Esophagus squamous epithelium (tissue), 4 donors: ENCODE measurements at regions not wholly inside any gene's neighbourhood (a gene's known extent, or its start where the extent isn't known, plus 50 kb on each side); places are given as distances from the start of the nearest gene placed in this dataset.

Experiments used
- CTCF ChIP-seq, 6 experiments: fragments of 450-650 bp in 4 of 6; fragments of 200-600 bp in 2 of 6; sonication (generic) in 2 of 6; IDR thresholded peaks; one replicate each; pipeline ENCODE4 v1.5.1; 2016 to 2019; ENCODE audit warnings: antibody characterized with exemption in 6 of 6, mild to moderate bottlenecking in 4 of 6, moderate library complexity in 4 of 6
- POLR2A ChIP-seq, 4 donors: fragments of 450-650 bp; IDR thresholded peaks; one replicate each; pipeline ENCODE4 v1.6.1; 2017; ENCODE audit warnings: antibody characterized with exemption in 4 of 4, mild to moderate bottlenecking in 4 of 4, moderate library complexity in 3 of 4

DNA sequence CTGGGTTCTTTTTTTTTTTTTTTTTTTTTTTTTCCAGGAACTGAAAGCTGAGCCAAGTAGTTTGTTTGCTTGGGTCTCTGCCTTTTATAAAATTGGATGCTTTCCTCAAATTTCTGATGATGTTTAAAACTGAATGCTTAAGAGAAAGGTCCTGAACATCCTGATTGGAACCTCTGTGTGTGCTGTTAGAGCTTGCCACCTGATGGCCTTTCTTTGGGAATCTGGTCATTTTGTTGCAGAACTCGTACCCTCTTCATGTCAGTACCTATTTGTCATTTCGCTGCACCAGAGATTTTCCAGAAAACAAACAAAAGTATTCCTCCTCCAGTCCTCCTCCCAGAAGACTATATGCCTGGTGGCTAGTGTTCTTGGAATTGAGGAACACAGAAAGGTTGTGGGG lies 81.2 kb upstream of the KLF12 start:
- TF ChIP-seq CTCF (IDR thresholded peaks at IDR 0.05), result no peak
- no peak for TF ChIP-seq POLR2A (IDR thresholded peaks at IDR 0.05)
